AG08395 (cell line): ENCODE measurements at regions not wholly inside any gene's neighbourhood (a gene's known extent, or its start where the extent isn't known, plus 50 kb on each side); places are given as distances from the start of the nearest gene placed in this dataset.

ENCODE experiments used
- DNase-seq: peaks from one replicate; pipeline ENCODE4 v3.0.0; 2012; ENCODE audit warnings: mixed read lengths, low spot score

DNA sequence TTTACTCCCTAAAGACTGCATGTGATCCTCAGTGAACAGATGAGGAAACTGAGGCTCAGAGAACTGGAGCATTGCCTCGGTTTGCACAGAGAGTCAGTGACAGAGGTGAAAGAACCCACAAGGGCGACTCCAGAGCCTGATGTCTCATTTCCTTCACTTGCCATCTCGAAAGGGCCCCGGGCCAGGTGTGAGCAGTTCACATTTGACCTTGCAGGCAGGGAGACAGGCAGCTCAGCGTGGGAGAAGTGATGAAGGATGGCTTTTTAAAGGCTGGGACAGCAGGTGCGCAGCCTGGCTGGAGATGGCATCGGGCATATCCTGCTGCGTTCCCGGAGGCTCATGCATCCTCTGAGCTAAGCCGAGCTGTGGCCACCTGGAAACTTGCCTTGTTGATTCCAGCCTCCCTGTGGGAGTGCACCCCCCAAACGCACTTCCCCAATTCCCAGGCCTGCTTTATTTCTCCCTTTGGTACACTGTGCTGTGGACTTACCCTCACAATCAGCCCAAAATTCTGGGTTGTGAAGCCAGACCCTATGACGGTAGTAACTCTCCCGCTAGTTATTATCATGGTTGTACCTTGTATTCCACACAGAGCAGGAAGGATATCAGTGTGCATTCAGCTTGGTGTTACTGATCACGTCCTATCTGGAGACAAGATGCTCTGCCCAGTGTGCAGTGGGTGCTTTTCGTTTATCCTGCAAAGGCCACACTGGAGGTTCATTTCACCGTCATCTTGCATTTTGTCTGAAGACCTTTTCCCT, 753.2 kb upstream of the EEF2KMT start:
- no peak for DNase-seq

DNA sequence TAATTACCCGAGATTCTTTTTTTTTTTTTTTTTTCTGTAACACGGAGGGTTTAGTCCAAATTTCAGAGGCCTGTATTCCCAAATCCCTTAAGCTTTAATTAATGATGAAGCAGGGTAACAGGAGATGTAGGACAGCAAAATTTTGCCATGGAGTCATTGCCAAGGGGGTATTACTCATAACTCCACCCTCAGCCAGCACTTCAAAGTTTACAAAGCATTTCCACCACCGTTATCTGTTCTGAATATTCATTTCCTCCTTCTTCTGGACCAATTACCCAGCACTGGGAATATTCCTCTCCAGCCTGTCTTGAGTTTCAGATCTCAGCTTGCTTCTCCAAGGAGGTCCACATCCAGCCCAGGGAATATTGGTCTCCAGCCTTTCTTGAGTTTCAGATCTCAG, 747.5 kb upstream of the EEF2KMT start:
- DNase-seq, result no peak

DNA sequence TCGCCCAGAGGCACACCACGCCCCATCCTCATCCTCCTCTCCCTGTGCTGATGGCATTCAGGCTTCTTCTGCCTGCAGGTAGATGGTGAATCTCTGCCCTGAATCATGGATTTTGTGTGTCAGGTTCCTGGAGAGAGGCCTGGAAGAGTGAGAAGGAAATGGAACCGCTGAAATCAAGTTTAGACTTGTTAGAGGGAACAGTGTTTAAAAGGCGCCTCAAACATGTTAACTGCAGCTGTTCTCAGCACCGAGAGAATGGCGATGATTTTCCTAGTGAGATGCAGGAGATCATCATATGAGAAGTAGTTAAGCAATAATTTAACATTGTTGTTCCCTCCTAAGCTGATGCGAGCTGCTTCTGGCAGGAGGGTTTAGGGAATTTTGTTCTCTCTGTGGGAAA, 744.4 kb upstream of the EEF2KMT start:
- DNase-seq, result no peak

DNA sequence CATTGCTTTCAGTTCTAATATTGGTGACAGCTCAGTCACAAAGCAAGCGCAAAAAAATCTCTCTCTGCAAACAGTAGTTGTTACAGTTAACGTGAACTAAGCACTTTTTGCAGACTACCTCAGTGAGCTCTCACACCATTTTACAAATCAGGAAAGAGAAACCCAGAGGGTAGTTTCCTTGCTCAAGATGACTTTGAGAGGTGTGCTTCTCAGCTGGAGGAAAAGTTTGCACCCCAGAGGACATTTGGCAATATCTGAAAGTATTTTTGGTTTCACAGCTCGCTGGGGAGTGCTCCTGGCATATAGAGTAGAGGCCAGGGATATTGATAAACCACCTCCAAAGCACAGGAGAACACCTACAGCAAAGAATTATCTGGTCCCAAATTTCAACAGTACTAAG, 741.1 kb upstream of the EEF2KMT start:
- DNase-seq, result no peak

DNA sequence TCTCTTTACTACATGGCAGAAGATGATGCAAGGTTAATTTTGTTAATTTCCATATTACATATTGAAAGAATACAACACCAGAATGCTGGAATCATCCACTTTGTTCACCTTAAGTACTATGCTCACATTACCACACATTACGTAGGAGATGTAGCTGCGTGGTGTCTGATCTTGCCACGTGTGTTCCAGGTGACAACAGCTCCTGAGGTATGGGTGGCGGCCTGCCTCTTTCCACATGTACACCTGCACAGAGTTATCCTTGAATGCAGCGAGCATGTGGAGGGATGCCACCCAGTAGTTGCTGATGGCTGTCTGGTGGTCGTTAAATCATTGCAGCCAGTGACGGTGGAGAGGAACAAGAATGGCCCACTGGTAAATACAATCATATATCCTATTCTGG, 740.5 kb upstream of the EEF2KMT start:
- no peak for DNase-seq

DNA sequence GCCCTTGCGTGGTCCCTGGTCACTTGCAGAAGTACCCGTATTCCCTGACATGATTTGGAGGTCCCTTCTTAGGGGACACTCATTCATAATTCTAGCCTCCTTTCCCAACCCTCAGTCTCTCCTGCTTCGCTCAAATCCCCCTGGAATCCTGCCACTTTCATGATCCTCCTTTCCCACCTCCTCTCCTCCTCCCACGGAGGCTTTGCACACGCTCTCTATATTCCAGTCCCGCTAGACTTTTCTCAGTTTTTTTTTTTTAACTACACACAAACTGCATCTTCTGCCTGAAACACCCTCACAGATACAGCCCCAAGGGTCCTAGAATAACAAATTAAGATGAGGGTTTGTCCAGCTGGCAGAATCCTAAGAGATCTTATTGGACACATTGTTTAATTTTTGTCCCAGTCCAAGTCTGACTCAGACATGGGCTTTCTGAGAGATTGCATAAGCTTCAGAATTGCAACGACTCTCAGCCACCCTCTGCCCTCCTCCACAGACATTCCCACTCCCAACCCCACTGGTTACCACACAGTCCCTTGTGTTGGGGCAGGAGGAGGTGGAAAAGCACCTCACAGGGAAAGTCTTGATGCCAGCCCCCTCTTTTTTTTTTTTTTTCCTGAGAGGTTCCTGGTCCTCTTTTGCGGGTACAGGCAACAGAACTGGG, 739.5 kb upstream of the EEF2KMT start:
- DNase-seq, result no peak

DNA sequence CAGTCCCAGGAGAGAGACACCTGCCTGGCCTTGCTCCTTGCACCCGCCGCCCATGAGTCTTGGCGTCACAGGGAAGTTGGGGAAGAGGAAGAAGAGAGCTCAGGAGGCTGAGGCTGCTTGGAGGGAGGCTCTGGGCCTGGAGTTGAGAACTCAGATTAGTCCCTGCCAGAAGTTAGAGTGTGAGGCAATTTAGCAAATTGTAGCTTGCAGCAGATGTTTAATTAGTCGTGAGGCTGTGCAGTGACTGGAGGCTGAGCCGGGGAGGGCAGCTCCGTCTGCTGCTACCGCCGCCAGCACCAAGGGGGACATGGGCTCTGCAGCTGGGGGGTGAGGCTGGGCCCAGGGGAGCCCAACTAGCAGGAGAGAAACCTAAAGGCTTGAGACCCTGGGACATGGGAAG, 738.3 kb upstream of the EEF2KMT start:
- DNase-seq, result no peak

DNA sequence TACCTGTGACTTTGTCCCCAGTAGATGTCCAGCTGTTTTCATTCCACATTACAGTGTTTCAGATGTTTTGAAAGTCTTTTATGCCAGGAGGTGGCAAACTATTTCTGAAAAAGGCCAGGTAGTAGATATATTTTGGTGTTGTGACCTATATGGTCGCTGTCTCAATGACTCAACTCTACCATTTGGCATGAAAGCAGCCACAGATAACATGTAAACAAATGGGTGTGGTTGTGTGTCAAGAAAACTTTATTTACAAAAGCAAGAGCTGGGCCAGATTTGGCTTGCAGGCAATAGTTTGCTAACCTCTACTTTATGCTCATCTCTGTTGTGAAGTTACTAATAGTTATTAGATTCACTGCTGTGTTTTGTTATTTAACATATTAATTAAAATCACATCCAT, 728.7 kb upstream of the EEF2KMT start:
- no peak for DNase-seq

DNA sequence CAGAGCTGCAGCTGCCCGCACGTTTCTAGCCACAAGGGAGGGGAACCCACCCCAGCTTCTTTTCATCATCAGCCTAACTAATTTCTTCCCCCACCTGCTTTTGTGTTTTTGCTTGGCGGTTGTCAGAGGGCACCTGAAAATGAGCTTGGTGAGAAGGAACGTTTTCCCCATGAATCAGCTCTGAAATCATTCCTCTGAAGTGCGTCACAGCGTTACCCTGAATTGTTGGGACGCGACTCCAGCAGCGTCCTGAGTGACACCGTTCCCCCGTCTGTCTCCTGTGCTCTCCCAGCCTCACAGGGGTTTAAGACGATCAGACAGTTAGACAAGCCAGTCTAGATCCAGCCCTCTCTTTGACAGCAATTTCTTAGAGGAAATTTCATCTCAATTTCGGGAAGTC, 722.9 kb upstream of the EEF2KMT start:
- no peak for DNase-seq

DNA sequence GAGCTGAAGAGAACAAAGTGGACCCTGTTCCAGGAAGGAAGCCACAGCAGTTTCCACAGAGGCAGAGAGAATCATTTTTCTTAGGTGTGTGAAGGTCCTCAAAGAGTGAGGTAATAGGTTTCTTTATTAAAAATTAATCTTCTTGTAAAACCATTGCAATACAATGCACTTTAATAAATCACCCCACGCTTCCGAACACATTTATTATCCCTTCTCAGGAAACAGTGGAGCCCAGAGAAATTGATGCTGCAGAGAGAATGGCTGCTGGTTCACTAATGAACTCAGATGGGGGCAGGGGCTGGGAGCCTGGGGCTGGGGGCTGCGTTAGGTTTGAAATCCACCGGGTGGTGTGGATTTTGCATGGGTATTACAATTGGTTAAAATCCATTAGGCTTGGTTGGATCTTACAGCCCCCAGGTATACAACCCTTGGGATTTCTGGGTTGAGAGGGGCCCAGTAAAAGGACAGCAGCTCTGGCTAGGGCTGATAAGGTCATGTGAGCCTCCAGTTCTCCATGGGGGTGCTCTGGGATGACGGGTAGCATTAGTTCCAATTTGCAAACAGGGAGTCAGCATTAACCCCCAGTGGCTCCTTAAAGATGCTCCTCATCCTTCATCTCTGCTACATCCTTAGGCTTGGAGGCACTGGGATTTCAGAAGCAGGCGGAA, 718.1 kb upstream of the EEF2KMT start:
- DNase-seq, result no peak

DNA sequence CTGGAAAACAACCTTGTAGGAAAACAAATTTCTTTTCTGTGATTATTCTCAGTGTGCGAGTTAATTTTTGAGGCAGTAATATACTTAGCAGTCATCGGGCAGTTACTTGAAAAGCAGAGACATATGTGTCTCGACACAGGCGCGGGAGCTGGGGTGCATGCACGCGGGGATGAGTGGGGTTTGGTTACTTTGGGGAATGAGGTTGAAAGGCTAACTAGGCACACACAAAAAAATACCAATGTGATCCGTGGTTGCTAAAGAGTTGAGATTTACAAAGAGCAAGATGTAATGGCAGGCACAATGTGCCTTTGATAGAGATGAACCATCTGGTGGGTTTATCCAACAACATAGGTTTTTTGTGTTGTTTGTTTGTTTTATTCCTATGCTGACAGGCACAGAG, 703.8 kb upstream of the EEF2KMT start:
- DNase-seq, result no peak

DNA sequence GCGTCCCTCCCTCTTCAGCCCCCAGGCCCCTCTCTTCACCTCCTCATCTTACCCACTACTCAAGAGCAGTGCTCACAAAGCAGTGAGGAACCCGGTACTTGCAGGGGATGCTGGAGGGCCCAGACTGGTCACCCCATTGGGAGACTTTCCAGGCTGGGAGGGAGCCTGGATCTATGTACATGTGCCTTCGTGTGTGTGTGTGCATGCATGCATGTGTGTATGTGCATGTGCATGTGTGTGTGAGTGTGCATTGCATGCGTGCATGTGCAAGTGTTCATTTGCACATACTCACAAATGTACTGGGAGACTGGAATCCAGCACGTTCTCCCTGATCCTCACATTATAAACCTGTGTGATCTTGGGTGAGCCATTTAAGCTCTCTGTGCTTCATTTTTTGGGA, 696.0 kb upstream of the EEF2KMT start:
- no peak for DNase-seq

DNA sequence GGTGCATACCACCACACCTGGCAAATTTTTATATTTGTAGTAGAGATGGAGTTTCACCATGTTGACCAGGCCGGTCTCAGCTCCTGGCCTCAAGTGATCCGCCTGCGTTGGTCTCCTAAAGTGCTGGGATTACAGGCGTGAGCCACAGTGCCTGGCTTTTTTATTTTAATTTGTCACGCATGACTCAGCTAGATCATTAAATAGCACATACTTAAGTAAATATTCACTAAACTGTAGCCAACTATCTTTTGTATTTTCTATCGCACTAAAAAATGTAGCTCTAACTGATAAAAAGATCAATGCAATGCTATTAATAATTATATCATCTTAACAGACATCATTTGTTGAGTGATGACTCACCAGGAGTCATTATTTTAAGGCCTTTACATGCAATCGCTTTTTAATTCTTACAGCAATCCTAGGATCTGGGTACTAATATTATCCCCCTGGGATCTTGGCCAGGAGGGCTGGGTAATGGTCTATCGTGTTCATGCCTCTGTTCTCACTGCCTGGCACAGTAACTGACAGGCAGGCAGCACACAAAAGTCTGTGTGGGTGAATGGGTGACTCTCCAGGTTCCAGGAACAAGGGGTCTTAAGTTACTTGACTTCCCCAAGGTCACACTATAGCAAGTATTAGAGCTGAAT, 693.5 kb upstream of the EEF2KMT start:
- DNase-seq, result no peak

DNA sequence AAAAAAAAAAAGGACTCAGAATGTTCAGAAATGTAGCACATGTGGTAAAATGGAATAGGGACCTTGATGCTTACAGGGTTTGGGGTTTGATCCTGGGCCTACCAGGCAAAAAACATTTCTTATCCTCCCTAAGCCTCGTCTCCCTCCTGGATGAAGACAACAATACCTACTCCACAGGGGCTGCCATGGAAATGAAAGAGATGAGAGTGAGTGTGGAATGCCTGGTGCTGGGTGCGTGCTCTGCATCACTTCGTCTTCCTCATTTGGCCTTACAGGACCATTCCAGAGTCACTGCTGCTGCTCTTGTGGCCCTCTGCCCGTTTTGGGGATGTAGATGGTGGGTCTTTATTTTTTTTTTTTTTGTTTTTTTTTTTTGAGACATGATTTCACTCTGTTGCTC, 692.9 kb upstream of the EEF2KMT start:
- no peak for DNase-seq

DNA sequence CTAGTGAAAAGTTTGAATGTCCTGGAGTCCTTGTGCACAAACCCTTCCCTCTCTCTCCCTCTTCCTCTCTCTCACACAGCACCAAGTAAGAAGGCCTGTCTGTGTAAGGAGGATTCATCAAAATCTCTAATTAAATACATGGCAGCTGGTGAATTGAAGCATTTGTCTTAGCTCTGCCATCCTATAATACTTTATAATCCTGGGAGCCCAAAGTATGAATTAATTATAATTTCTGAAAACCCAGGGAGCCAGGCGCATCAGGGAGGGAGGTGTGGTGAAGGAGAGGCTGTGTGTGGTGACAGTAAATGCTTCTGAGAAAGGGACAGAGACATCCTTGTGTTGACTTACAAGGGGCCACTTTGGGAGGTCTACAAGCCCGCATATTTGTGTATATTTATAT, 691.4 kb upstream of the EEF2KMT start:
- no peak for DNase-seq

DNA sequence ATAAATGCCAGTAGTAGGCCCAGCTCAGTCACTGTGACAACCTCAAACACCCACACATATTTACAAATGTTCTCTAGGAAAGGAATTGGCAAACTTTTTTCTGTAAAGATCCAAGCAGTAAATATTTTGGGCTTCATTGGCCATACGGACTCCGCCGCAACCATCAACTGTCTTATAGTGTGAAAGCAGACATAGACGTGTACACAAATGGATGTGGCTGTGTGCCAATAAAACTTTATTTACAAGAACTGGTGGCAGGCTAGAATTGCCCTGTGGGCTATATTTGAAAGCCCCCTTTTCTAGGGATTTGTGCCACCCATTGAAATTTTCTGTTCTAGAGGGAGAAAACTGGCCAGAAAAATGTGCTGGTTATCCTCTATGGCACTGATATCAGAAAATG, 683.8 kb upstream of the EEF2KMT start:
- DNase-seq, result no peak

DNA sequence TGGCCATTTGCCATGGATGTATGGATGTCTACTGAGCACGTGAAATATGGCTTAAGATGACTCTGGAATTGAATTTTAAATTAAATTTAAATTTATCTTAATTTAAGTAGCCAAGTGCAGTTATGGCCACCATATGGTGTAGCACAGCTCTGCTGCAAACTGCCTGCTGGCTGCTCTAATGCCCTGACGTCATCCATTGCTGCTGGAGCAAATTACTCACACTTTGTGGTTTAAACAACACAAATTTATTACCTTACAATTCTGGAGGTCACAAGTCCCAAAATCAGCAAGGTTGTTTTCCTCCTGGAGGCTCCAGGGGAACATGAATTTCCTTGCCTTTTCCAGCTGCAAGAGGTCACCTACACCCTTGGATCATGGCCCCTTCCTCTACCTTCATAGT, 679.3 kb upstream of the EEF2KMT start:
- no peak for DNase-seq

DNA sequence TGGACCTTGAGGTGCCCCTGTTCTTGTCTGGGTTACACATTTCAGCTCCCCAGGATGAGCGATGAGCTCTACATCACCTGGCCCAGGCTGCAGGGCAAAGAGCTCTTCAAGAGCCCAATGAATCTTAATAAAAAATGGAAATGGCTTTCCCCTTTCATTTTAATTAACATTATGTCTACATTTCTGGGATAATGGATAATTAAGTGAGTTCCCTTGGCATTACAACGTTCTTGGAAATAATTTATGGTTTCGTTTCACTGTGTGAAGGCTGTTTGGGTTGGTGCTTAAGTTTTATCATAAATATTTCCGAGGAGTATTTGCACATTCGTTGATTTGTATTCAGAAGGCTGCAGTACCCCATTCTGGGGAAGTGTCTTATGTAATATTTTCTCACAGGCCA, 678.3 kb upstream of the EEF2KMT start:
- no peak for DNase-seq

DNA sequence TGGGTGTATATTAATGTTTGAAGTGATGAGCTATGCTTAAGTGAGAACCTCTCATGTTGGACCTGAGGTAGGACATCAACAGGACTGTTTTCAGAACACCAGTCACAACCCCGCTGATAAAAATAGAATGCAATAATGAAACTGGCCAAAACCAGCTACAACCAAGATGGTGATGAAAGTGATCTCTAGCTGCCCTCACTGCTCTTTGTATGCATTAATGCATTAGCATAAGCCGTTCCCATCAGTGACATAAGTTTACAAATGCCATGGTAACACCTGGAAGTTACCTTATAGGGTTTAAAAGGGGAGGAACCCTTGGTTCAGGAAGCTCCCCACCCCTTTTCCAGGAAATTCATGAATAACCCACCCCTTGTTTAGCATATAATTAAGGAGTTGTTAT, 672.5 kb upstream of the EEF2KMT start:
- DNase-seq, result no peak

DNA sequence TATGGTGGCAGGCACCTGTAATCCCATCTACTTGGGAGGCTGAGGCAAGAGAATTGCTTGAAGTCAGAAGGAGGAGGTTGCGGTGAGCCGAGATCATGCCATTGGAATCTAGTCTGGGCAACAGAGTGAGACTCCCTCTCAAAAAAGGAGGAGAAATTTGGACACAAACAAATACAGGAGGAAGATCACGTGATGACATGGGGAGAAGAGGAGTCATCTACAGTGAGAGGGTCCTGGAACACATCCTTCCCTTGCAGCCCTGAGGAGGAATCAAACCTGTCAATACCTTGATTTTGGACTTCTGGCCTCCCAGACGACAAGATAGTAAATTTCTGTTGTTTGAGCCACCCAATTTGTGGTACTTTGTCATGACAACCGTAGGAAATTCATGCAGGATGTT, 671.9 kb upstream of the EEF2KMT start:
- DNase-seq, result no peak

DNA sequence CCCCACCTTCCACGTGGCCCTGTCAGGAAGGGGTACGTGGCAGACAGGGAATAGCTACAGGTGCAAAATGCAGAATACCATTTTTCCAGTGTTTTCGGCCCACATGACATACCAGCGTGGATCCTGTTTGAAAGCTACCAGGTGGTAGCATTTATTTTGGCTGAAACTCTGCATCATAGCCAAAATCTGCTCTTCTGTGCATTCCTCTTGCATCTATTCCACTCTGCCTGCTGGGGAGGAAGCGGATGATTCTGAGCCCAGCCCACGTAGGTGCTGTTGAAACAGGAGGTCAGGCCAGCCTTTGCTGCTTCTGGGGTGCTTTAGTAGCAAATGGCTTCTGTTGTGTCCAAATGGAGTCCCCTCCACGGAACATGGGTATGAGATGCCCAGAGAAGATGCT, 670.9 kb upstream of the EEF2KMT start:
- no peak for DNase-seq

DNA sequence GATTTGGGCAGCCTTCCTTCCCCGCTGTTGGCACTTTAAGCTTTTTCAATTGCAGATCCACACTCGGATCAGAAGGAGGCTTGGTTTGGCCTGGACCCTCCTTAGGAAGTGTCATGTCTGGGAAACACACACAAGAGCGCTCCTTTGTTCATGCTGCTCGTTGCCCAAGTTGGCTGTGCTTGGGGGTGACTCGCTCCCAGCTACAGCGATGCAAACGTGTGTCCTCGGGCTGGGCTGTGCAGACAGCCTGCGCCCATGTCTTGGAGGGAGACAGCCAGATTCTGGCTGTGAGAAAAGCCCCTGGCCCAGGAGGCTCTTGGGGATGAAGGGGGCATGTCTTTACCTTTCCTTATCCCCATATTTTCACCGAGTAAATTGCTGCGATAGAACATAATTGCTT, 665.6 kb upstream of the EEF2KMT start:
- no peak for DNase-seq

DNA sequence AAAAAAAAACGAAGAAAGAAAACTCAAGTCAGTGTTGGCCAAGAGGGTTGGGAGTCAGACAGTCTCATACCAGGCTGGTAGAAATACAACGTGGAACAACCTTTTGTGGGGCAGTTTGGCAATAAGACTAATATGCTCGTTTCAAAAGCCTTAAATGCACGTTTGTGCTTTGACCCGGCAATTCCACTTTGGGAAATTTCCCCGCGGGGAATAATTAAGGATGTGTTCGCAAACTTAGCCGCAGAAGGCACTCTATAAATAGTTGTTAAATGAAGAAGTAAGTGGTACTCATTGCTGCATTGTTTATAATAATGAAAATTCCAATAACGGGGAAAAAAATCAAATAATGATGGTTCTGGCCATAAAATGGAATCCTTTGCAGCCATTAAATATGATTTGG, 664.8 kb upstream of the EEF2KMT start:
- DNase-seq, result no peak
